GM23338 (cell line): ENCODE measurements at regions not wholly inside any gene's neighbourhood (a gene's known extent, or its start where the extent isn't known, plus 50 kb on each side); places are given as distances from the start of the nearest gene placed in this dataset.

ENCODE experiments used
- ATAC-seq: fragments of 200-7000 bp; cut with Tn5 transposase; 3 replicates; pipeline ENCODE4 v1.9.1; 2020
- DNase-seq: peaks from one replicate; pipeline ENCODE4 v3.0.0-alpha.2; 2015; ENCODE audit warnings: low spot score
- H2AFZ ChIP-seq: fragments of 200-600 bp; sonication (generic); 2 replicates; pipeline ENCODE4 v1.8.0; 2016; ENCODE audit warnings: antibody characterized with exemption, mild to moderate bottlenecking, moderate library complexity
- H3F3A ChIP-seq: fragments of 200-600 bp; sonication (generic); replicated peaks from 2 replicates; pipeline ENCODE4 v1.8.0; 2017; ENCODE audit warnings: antibody characterized with exemption, mixed run types, low read depth
- H3K27ac ChIP-seq: fragments of 200-600 bp; sonication (generic); 2 replicates; pipeline ENCODE4 v1.6.1; 2016; ENCODE audit warnings: low read depth
- H3K27me3 ChIP-seq: fragments of 200-600 bp; sonication (generic); 2 replicates; pipeline ENCODE4 v1.8.0; 2016; ENCODE audit warnings: mild to moderate bottlenecking, mixed run types, moderate library complexity; ENCODE audit not compliant: insufficient read depth
- H3K36me3 ChIP-seq: fragments of 200-600 bp; sonication (generic); 2 replicates; pipeline ENCODE4 v1.8.0; 2016; ENCODE audit warnings: mild to moderate bottlenecking; ENCODE audit not compliant: insufficient read depth
- H3K4me1 ChIP-seq: fragments of 200-600 bp; sonication (generic); 2 replicates; pipeline ENCODE4 v1.8.0; 2016; ENCODE audit warnings: mild to moderate bottlenecking, moderate library complexity; ENCODE audit not compliant: insufficient read depth
- H3K4me2 ChIP-seq: fragments of 200-600 bp; sonication (generic); 2 replicates; pipeline ENCODE4 v1.7.1; 2017; ENCODE audit warnings: mixed run types
- H3K4me3 ChIP-seq: fragments of 200-600 bp; sonication (generic); 2 replicates; pipeline ENCODE4 v1.6.1; 2016; ENCODE audit warnings: mixed run types
- H3K79me2 ChIP-seq: fragments of 200-600 bp; sonication (generic); replicated peaks from 2 replicates; pipeline ENCODE4 v1.8.0; 2017; ENCODE audit warnings: mild to moderate bottlenecking; ENCODE audit not compliant: insufficient read depth
- H3K9me2 ChIP-seq: fragments of 200-600 bp; sonication (generic); 2 replicates; pipeline ENCODE4 v1.8.0; 2017; ENCODE audit not compliant: insufficient read depth
- H4K20me1 ChIP-seq: fragments of 200-600 bp; sonication (generic); replicated peaks from 2 replicates; pipeline ENCODE4 v1.8.0; 2017; ENCODE audit warnings: mild to moderate bottlenecking; ENCODE audit not compliant: insufficient read depth
- H3K27ac Mint-ChIP-seq: 2 replicates; pipeline ENCODE4 v1.8.0; 2020; ENCODE audit warnings: inconsistent platforms, mild to moderate bottlenecking, moderate library complexity, mixed read lengths
- H3K27me3 Mint-ChIP-seq: 3 replicates; pipeline ENCODE4 v1.8.0; 2022; ENCODE audit warnings: low read depth, mild to moderate bottlenecking, moderate library complexity, mixed read lengths, inconsistent platforms; ENCODE audit not compliant: insufficient read depth, poor library complexity
- H3K36me3 Mint-ChIP-seq: 3 replicates; pipeline ENCODE4 v1.8.0; 2021; ENCODE audit warnings: low read depth, mild to moderate bottlenecking, inconsistent platforms, moderate library complexity, mixed read lengths
- H3K4me1 Mint-ChIP-seq: 3 replicates; pipeline ENCODE4 v1.8.0; 2020; ENCODE audit warnings: mild to moderate bottlenecking, inconsistent platforms, mixed read lengths
- H3K4me3 Mint-ChIP-seq: 3 replicates; pipeline ENCODE4 v1.8.0; 2021; ENCODE audit warnings: moderate library complexity, mild to moderate bottlenecking, inconsistent platforms, mixed read lengths
- H3K9me3 Mint-ChIP-seq: 3 replicates; pipeline ENCODE4 v1.8.0; 2020; ENCODE audit warnings: moderate library complexity, mild to moderate bottlenecking, inconsistent platforms, mixed read lengths
- CREB1 ChIP-seq: fragments of 250-450 bp; sonication (Bioruptor Pico); IDR thresholded peaks from 2 replicates; pipeline ENCODE4 v1.5.0; 2020; ENCODE audit warnings: low read depth, mild to moderate bottlenecking, moderate library complexity
- CTCF ChIP-seq, 2 experiments: fragments of 200-600 bp in 1 of 2; sonication (generic) in 1 of 2; conservative IDR thresholded peaks; 2 replicates each; pipeline versions ENCODE4 v1.5.1 to v1.6.1; 2016 to 2017; ENCODE audit warnings: antibody characterized with exemption in 2 of 2, low read depth in 2 of 2, mild to moderate bottlenecking in 2 of 2, moderate library complexity in 1 of 2
- JUNB ChIP-seq: IDR thresholded peaks from one replicate; pipeline ENCODE4 v1.6.1; 2016; ENCODE audit warnings: antibody characterized with exemption; ENCODE audit not compliant: unreplicated experiment
- NANOG ChIP-seq: IDR thresholded peaks from 2 replicates; pipeline ENCODE4 v1.6.1; 2016; ENCODE audit warnings: antibody characterized with exemption, borderline replicate concordance
- POLR2AphosphoS5 ChIP-seq: IDR thresholded peaks from 2 replicates; pipeline ENCODE4 v1.6.1; 2016; ENCODE audit warnings: antibody characterized with exemption, low read depth
- STAT1 ChIP-seq: IDR thresholded peaks from one replicate; pipeline ENCODE4 v1.6.1; 2016; ENCODE audit warnings: antibody characterized with exemption; ENCODE audit not compliant: unreplicated experiment
- ZNF331 ChIP-seq: fragments of 250-450 bp; sonication (Bioruptor Pico); IDR thresholded peaks from 2 replicates; pipeline ENCODE4 v1.5.0; 2020; ENCODE audit warnings: low read depth, mild to moderate bottlenecking, moderate library complexity
- TF ChIP-seq, protein P1 (sequence below): fragments of 250-450 bp; sonication (Bioruptor Pico); IDR thresholded peaks from 2 replicates; pipeline ENCODE4 v1.5.0; 2020; ENCODE audit warnings: mild to moderate bottlenecking, moderate library complexity

DNA sequence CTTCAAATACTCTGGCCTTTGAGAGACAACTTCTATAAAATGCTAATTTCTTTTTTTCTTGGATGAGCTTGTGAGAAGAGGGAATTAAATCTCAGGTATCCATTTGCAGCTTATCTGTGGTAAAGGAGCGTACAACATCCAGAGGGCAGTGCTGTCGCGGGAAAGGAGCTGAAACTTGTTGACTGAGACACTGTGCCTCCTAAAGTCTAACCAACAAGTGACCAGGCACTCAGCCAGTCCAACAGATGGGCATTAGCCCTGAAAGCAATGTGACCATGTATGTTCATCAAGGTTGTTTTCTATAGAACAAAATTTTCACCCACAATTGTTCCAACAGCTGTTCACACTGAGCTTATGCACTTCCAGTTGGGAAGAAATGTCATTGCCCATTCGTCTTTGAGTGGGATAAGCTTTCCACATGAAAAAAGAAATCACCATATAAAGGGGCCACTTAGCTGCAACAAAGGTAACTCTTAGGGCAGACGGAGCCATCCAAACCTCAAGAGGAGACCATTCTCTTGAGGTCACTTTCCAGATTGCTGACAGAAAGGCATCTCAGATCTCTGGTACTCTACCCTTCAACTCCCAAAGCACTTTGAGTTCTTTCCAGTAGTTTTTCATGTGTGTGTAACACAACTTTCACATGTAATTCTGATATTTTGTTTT is 244.8 kb upstream of the NEIL3 start (continued):
- TF ChIP-seq, protein P1, sequence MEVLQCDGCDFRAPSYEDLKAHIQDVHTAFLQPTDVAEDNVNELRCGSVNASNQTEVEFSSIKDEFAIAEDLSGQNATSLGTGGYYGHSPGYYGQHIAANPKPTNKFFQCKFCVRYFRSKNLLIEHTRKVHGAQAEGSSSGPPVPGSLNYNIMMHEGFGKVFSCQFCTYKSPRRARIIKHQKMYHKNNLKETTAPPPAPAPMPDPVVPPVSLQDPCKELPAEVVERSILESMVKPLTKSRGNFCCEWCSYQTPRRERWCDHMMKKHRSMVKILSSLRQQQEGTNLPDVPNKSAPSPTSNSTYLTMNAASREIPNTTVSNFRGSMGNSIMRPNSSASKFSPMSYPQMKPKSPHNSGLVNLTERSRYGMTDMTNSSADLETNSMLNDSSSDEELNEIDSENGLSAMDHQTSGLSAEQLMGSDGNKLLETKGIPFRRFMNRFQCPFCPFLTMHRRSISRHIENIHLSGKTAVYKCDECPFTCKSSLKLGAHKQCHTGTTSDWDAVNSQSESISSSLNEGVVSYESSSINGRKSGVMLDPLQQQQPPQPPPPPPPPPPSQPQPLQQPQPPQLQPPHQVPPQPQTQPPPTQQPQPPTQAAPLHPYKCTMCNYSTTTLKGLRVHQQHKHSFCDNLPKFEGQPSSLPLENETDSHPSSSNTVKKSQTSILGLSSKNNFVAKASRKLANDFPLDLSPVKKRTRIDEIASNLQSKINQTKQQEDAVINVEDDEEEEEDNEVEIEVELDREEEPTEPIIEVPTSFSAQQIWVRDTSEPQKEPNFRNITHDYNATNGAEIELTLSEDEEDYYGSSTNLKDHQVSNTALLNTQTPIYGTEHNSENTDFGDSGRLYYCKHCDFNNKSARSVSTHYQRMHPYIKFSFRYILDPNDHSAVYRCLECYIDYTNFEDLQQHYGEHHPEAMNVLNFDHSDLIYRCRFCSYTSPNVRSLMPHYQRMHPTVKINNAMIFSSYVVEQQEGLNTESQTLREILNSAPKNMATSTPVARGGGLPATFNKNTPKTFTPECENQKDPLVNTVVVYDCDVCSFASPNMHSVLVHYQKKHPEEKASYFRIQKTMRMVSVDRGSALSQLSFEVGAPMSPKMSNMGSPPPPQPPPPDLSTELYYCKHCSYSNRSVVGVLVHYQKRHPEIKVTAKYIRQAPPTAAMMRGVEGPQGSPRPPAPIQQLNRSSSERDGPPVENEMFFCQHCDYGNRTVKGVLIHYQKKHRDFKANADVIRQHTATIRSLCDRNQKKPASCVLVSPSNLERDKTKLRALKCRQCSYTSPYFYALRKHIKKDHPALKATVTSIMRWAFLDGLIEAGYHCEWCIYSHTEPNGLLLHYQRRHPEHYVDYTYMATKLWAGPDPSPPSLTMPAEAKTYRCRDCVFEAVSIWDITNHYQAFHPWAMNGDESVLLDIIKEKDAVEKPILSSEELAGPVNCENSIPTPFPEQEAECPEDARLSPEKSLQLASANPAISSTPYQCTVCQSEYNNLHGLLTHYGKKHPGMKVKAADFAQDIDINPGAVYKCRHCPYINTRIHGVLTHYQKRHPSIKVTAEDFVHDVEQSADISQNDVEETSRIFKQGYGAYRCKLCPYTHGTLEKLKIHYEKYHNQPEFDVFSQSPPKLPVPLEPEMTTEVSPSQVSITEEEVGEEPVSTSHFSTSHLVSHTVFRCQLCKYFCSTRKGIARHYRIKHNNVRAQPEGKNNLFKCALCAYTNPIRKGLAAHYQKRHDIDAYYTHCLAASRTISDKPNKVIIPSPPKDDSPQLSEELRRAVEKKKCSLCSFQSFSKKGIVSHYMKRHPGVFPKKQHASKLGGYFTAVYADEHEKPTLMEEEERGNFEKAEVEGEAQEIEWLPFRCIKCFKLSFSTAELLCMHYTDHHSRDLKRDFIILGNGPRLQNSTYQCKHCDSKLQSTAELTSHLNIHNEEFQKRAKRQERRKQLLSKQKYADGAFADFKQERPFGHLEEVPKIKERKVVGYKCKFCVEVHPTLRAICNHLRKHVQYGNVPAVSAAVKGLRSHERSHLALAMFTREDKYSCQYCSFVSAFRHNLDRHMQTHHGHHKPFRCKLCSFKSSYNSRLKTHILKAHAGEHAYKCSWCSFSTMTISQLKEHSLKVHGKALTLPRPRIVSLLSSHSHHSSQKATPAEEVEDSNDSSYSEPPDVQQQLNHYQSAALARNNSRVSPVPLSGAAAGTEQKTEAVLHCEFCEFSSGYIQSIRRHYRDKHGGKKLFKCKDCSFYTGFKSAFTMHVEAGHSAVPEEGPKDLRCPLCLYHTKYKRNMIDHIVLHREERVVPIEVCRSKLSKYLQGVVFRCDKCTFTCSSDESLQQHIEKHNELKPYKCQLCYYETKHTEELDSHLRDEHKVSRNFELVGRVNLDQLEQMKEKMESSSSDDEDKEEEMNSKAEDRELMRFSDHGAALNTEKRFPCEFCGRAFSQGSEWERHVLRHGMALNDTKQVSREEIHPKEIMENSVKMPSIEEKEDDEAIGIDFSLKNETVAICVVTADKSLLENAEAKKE (CRISPR knock-in tag) = peak; percentile 68
- no peak for TF ChIP-seq ZNF331 (CRISPR knock-in tag)

GRCh38 chr4:177066746-177067145 is 242.9 kb upstream of the NEIL3 start:
- no peaks in the 10 kb centered on the region for H4K20me1 ChIP-seq
- Mint-ChIP-seq H3K4me3 (no peak overlapping the region), H3K4me1 (peaks cover 7% of the 10 kb centered on the region; the same call in 2 of the 3 replicates), H3K27me3 (no peaks in the 10 kb centered on the region), H3K9me3 (peaks cover 3% of the 10 kb centered on the region; the same call in 1 of the 3 replicates), H3K36me3 (no peaks in the 10 kb centered on the region), H3K27ac (no peak overlapping the region)
- H3K9me2 ChIP-seq = no peaks in the 10 kb centered on the region
- H3K4me1 ChIP-seq = no peaks in the 10 kb centered on the region
- H2AFZ ChIP-seq = no peak overlapping the region
- DNase-seq = no peak
- no peaks in the 10 kb centered on the region for H3K79me2 ChIP-seq
- no peaks in the 10 kb centered on the region for H3F3A ChIP-seq
- H3K4me3 ChIP-seq = no peak overlapping the region
- no peak overlapping the region for H3K27ac ChIP-seq
- no peaks in the 10 kb centered on the region for H3K27me3 ChIP-seq
- no peaks in the 10 kb centered on the region for H3K36me3 ChIP-seq
- H3K4me2 ChIP-seq = no peak overlapping the region
- no peak for ATAC-seq
- TF ChIP-seq STAT1 (no peak), CTCF (conservative IDR thresholded peaks at IDR 0.05; ENCODE audit: low read depth in 2 of 2) (no peak), POLR2AphosphoS5 (no peak), ZNF331 (CRISPR knock-in tag) (no peak), NANOG (no peak), CREB1 (no peak), JUNB (no peak)
